Liver (tissue), 8 donors: ENCODE measurements at regions not wholly inside any gene's neighbourhood (a gene's known extent, or its start where the extent isn't known, plus 50 kb on each side); places are given as distances from the start of the nearest gene placed in this dataset. TPM values are rescaled to one million over a fixed set of nuclear protein-coding genes. Genes with fewer than 3 reads are reported as not detected.

ENCODE experiments used
- DNase-seq: peaks from one replicate; pipeline ENCODE4 v3.0.0-alpha.2; 2017; ENCODE audit warnings: low spot score
- H3K27ac ChIP-seq, 2 donors: one replicate each; pipeline ENCODE4 v1.7.0; 2013; ENCODE audit warnings: inconsistent platforms in 2 of 2, low read length in 2 of 2, control low read depth in 1 of 2, low read depth in 1 of 2, mild to moderate bottlenecking in 1 of 2
- H3K27me3 ChIP-seq, 4 donors: one replicate each; pipeline versions ENCODE4 v1.6.1 to v1.7.0; 2013; ENCODE audit warnings: low read length in 3 of 4, inconsistent platforms in 1 of 4, mild to moderate bottlenecking in 1 of 4, moderate library complexity in 1 of 4; ENCODE audit not compliant: control insufficient read depth in 4 of 4, insufficient read depth in 4 of 4
- H3K36me3 ChIP-seq, 4 donors: one replicate each; pipeline versions ENCODE4 v1.6.1 to v1.7.0; 2013; ENCODE audit warnings: low read length in 3 of 4, mild to moderate bottlenecking in 3 of 4, low read depth in 1 of 4, moderate library complexity in 1 of 4; ENCODE audit not compliant: control insufficient read depth in 4 of 4, insufficient read depth in 3 of 4
- H3K4me1 ChIP-seq, 4 donors: one replicate each; pipeline versions ENCODE4 v1.6.1 to v1.7.0; 2013; ENCODE audit warnings: low read length in 3 of 4, mild to moderate bottlenecking in 3 of 4, moderate library complexity in 1 of 4; ENCODE audit not compliant: control insufficient read depth in 4 of 4, insufficient read depth in 4 of 4
- H3K4me3 ChIP-seq, 3 donors: one replicate each; pipeline versions ENCODE4 v1.6.1 to v1.7.0; 2013; ENCODE audit warnings: low read length in 3 of 3, control low read depth in 1 of 3, low read depth in 1 of 3, mild to moderate bottlenecking in 1 of 3
- H3K9ac ChIP-seq, 2 donors: one replicate each; pipeline ENCODE4 v1.7.0; 2013; ENCODE audit warnings: low read length in 2 of 2, mild to moderate bottlenecking in 2 of 2, moderate library complexity in 2 of 2, control low read depth in 1 of 2, low read depth in 1 of 2
- H3K9me3 ChIP-seq, 4 donors: one replicate each; pipeline versions ENCODE4 v1.6.1 to v1.7.0; 2013; ENCODE audit warnings: low read length in 3 of 4; ENCODE audit not compliant: control insufficient read depth in 4 of 4
- ATF3 ChIP-seq: IDR thresholded peaks from 2 replicates; pipeline ENCODE4 v1.6.1; 2016; ENCODE audit warnings: antibody characterized with exemption
- HNF4A ChIP-seq, 2 donors: conservative IDR thresholded peaks; 2 replicates each; pipeline ENCODE4 v1.6.1; 2016; ENCODE audit warnings: antibody characterized with exemption in 2 of 2, mild to moderate bottlenecking in 2 of 2
- JUND ChIP-seq, 2 donors: IDR thresholded peaks; 2 replicates each; pipeline ENCODE4 v1.6.1; 2016; ENCODE audit warnings: antibody characterized with exemption in 2 of 2
- MAX ChIP-seq: IDR thresholded peaks from 2 replicates; pipeline ENCODE4 v1.6.1; 2016; ENCODE audit warnings: antibody characterized with exemption
- RAD21 ChIP-seq, 2 donors: IDR thresholded peaks; 2 replicates each; pipeline ENCODE4 v1.6.1; 2016; ENCODE audit warnings: antibody characterized with exemption in 2 of 2, mild to moderate bottlenecking in 2 of 2
- SP1 ChIP-seq: IDR thresholded peaks from 2 replicates; pipeline ENCODE4 v1.6.1; 2018; ENCODE audit warnings: antibody characterized with exemption, mild to moderate bottlenecking
- TAF1 ChIP-seq: conservative IDR thresholded peaks from 2 replicates; pipeline ENCODE4 v1.6.1; 2016; ENCODE audit warnings: antibody characterized with exemption, mild to moderate bottlenecking
- WGBS: extraction: QIAGEN DNeasy Blood & Tissue Kit; methylation state at CpG from one replicate; pipeline ENCODE4 v1.1.7; 2013; 5-methylcytosine and 5-hydroxymethylcytosine counted together
- small RNA-seq: library from RNA; depleted of rRNA; stranded (forward); fragments of <200 nt; gene quantifications from one replicate; pipeline ENCODE3, GENCODE V24; 2014
- TF ChIP-seq, protein P1 (sequence below): IDR thresholded peaks from 2 replicates; pipeline ENCODE4 v1.6.1; 2016; ENCODE audit warnings: antibody characterized with exemption
- TF ChIP-seq, protein P2 (sequence below): IDR thresholded peaks from 2 replicates; pipeline ENCODE4 v1.6.1; 2016; ENCODE audit warnings: antibody characterized with exemption, mild to moderate bottlenecking
- donor health status: healthy.
- donor health status: healthy.
- donor health status: healthy.
- donor health status: healthy.

GRCh38 chr7:57399251-57399940 is 50.6 kb upstream of the ZNF716 start:
- Histone ChIP-seq H3K4me3 (no peak overlapping the region), H3K27ac (no peak overlapping the region), H3K4me1 (peaks cover 0 to 2% (median 0%) of the 10 kb centered on the region in 4 donors), H3K9me3 (peaks cover 0 to 2% (median 0%) of the 10 kb centered on the region in 4 donors), H3K27me3 (no peaks in the 10 kb centered on the region), H3K9ac (no peak overlapping the region), H3K36me3 (no peaks in the 10 kb centered on the region)
- WGBS, result 79% methylated on average over 6 of the region's 6 CpGs
- DNase-seq, result no peak
- no peak for TF ChIP-seq RAD21 (IDR thresholded peaks at IDR 0.05)
- TF ChIP-seq, protein P1, sequence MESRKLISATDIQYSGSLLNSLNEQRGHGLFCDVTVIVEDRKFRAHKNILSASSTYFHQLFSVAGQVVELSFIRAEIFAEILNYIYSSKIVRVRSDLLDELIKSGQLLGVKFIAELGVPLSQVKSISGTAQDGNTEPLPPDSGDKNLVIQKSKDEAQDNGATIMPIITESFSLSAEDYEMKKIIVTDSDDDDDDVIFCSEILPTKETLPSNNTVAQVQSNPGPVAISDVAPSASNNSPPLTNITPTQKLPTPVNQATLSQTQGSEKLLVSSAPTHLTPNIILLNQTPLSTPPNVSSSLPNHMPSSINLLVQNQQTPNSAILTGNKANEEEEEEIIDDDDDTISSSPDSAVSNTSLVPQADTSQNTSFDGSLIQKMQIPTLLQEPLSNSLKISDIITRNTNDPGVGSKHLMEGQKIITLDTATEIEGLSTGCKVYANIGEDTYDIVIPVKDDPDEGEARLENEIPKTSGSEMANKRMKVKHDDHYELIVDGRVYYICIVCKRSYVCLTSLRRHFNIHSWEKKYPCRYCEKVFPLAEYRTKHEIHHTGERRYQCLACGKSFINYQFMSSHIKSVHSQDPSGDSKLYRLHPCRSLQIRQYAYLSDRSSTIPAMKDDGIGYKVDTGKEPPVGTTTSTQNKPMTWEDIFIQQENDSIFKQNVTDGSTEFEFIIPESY, result no peak
- no peak for TF ChIP-seq ATF3
- TF ChIP-seq JUND (IDR thresholded peaks at IDR 0.05), result no peak
- no peak for TF ChIP-seq MAX
- no peak for TF ChIP-seq TAF1

- Histone ChIP-seq H3K36me3 (no peaks in the 10 kb centered on the region), H3K9me3 (peaks cover 0 to 3% (median under 1%) of the 10 kb centered on the region in 4 donors), H3K4me3 (no peak overlapping the region), H3K4me1 (peaks cover 0 to 2% (median 0%) of the 10 kb centered on the region in 4 donors), H3K9ac (no peak overlapping the region), H3K27me3 (no peaks in the 10 kb centered on the region), H3K27ac (no peak overlapping the region)
- DNase-seq, result no peak
- TF ChIP-seq ATF3 (no peak), HNF4A (conservative IDR thresholded peaks at IDR 0.05) (no peak), SP1 (no peak)
- TF ChIP-seq, protein P2, sequence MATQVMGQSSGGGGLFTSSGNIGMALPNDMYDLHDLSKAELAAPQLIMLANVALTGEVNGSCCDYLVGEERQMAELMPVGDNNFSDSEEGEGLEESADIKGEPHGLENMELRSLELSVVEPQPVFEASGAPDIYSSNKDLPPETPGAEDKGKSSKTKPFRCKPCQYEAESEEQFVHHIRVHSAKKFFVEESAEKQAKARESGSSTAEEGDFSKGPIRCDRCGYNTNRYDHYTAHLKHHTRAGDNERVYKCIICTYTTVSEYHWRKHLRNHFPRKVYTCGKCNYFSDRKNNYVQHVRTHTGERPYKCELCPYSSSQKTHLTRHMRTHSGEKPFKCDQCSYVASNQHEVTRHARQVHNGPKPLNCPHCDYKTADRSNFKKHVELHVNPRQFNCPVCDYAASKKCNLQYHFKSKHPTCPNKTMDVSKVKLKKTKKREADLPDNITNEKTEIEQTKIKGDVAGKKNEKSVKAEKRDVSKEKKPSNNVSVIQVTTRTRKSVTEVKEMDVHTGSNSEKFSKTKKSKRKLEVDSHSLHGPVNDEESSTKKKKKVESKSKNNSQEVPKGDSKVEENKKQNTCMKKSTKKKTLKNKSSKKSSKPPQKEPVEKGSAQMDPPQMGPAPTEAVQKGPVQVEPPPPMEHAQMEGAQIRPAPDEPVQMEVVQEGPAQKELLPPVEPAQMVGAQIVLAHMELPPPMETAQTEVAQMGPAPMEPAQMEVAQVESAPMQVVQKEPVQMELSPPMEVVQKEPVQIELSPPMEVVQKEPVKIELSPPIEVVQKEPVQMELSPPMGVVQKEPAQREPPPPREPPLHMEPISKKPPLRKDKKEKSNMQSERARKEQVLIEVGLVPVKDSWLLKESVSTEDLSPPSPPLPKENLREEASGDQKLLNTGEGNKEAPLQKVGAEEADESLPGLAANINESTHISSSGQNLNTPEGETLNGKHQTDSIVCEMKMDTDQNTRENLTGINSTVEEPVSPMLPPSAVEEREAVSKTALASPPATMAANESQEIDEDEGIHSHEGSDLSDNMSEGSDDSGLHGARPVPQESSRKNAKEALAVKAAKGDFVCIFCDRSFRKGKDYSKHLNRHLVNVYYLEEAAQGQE, result no peak
- 80% methylated on average over 5 of the region's 5 CpGs for WGBS
Observed at GRCh38 chr7:57399972-57400371, 50.0 kb upstream of the ZNF716 start.

Small RNA genes in the stretch of these regions (small RNA-seq; reads per million reads assigned to genes)
- gene RNU7-157P, result not detected
